GM18517 (cell line): ENCODE measurements at regions not wholly inside any gene's neighbourhood (a gene's known extent, or its start where the extent isn't known, plus 50 kb on each side); places are given as distances from the start of the nearest gene placed in this dataset.

Experiments used
- ATAC-seq: cut with Tn5 transposase; IDR thresholded peaks from one replicate; pipeline ENCODE4 v1.9.1; 2021; ENCODE audit warnings: mild to moderate bottlenecking, moderate library complexity; ENCODE audit not compliant: unreplicated experiment

GRCh38 chr1:108051631-108052377 is 86.8 kb upstream of the VAV3 start:
- ATAC-seq = no peak

GRCh38 chr1:108050911-108051629 is 86.1 kb upstream of the VAV3 start:
- no peak for ATAC-seq

GRCh38 chr1:108050158-108050557 is 85.2 kb upstream of the VAV3 start:
- ATAC-seq = no peak

GRCh38 chr1:108049178-108049819 is 84.3 kb upstream of the VAV3 start:
- no peak for ATAC-seq

GRCh38 chr1:108048301-108049177 is 83.6 kb upstream of the VAV3 start:
- no peak for ATAC-seq

- ATAC-seq = no peak
Observed at GRCh38 chr1:108047085-108047484, 82.1 kb upstream of the VAV3 start.

GRCh38 chr1:108046026-108046425 is 81.0 kb upstream of the VAV3 start:
- no peak for ATAC-seq

- no peak for ATAC-seq
Observed at GRCh38 chr1:108045460-108045859, 80.5 kb upstream of the VAV3 start.

GRCh38 chr1:108044318-108044717 is 79.3 kb upstream of the VAV3 start:
- no peak for ATAC-seq

- no peak for ATAC-seq
Observed at GRCh38 chr1:108043707-108044106, 78.7 kb upstream of the VAV3 start.

- no peak for ATAC-seq
Observed at GRCh38 chr1:108042610-108043009, 77.6 kb upstream of the VAV3 start.

- no peak for ATAC-seq
Observed at GRCh38 chr1:108041360-108042142, 76.6 kb upstream of the VAV3 start.

- no peak for ATAC-seq
Observed at GRCh38 chr1:108038653-108039236, 73.8 kb upstream of the VAV3 start.

- no peak for ATAC-seq
Observed at GRCh38 chr1:108036796-108037562, 72.0 kb upstream of the VAV3 start.

GRCh38 chr1:108034396-108034795 is 69.4 kb upstream of the VAV3 start:
- no peak for ATAC-seq

GRCh38 chr1:108033550-108033951 is 68.6 kb upstream of the VAV3 start:
- no peak for ATAC-seq

- no peak for ATAC-seq
Observed at GRCh38 chr1:108028841-108029388, 63.9 kb upstream of the VAV3 start.

- no peak for ATAC-seq
Observed at GRCh38 chr1:108027389-108027788, 62.4 kb upstream of the VAV3 start.

GRCh38 chr1:108017698-108018097 is 52.7 kb upstream of the VAV3 start:
- no peak for ATAC-seq
